ENCODE measurements at regions not wholly inside any gene's neighbourhood (a gene's known extent, or its start where the extent isn't known, plus 50 kb on each side); places are given as distances from the start of the nearest gene placed in this dataset.

DNA sequence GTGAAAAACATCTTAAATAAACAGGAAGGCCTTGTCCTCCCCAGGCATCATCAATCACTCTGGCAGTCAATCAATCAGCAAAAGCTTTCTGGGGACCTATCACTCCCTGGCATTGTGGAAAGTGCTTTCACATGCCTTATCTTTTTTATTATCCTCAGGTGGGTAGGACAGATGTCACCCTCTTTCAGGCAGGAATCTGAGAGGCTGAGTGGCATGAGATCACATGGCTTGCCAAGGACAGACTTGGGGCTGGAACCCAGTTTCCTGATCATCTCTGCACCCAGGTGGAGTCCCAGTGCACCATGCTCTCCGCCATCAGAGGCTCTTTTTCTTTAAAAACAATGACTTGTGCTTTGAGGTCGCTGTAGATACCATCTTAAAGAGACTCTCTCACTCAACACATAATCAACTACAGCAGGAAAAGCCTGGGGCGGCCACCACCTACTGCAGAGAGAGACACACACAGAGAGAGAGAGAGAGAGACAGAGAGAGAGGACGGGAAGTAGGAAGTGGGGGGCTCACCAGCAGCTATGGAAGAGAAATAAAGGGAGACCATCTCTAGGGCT lies 282.7 kb downstream of the PTTG2 start:
- Histone ChIP-seq H3K4me3 (IDR thresholded peaks at IDR 0.05; ENCODE audit: insufficient read depth, low read depth, low read length) (no peak overlapping the region), H2AFZ (ENCODE audit: low read depth) (no peak overlapping the region), H3K27me3 (ENCODE audit: insufficient read depth, low read depth) (no peaks in the 10 kb centered on the region), H3K4me1 (ENCODE audit: low read depth, poor library complexity, severe bottlenecking) (no peaks in the 10 kb centered on the region), H3K36me3 (ENCODE audit: insufficient read depth) (no peaks in the 10 kb centered on the region), H3K4me2 (no peak overlapping the region), H3K9ac (no peak overlapping the region), H4K20me1 (ENCODE audit: insufficient read depth) (no peaks in the 10 kb centered on the region), H3K27ac (no peak overlapping the region), H3K79me2 (ENCODE audit: insufficient read depth, low read depth) (no peaks in the 10 kb centered on the region)
- TF ChIP-seq, protein P1, sequence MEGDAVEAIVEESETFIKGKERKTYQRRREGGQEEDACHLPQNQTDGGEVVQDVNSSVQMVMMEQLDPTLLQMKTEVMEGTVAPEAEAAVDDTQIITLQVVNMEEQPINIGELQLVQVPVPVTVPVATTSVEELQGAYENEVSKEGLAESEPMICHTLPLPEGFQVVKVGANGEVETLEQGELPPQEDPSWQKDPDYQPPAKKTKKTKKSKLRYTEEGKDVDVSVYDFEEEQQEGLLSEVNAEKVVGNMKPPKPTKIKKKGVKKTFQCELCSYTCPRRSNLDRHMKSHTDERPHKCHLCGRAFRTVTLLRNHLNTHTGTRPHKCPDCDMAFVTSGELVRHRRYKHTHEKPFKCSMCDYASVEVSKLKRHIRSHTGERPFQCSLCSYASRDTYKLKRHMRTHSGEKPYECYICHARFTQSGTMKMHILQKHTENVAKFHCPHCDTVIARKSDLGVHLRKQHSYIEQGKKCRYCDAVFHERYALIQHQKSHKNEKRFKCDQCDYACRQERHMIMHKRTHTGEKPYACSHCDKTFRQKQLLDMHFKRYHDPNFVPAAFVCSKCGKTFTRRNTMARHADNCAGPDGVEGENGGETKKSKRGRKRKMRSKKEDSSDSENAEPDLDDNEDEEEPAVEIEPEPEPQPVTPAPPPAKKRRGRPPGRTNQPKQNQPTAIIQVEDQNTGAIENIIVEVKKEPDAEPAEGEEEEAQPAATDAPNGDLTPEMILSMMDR (conservative IDR thresholded peaks at IDR 0.05; ENCODE audit: low read depth, low read length): no peak

DNA sequence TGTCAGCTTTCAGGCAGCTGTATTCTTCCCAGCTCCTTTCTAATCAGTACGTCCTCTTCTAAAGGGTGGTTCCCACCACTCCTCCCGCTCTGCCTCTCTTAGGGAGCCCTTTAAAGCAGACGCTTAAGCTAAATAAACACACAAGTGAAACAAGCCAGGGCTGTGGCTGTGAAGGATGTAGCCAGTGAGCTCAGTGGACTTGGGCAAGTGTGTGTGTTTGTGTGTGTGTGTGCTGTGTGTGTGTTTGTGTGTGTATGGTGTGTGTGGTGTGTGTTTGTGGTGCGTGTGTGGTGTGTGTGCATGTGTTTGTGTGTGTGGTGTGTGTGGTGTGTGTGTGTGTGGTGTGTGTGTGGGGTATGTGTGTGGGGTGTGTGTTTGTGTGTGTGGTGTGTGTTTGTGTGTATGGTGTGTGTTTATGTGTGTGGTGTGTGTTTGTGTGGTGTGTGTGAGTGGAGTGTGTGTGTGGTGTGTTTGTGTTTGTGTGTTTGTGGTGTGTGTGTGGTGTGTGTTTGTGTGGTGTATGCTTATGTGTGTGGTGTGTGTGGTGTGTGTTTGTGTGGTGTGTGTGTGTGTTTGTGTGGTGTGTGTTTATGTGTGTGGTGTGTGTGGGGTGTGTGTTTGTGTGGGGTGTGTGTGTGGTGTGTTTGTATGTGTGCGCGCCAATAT lies 283.3 kb downstream of the PTTG2 start:
- no peaks in the 10 kb centered on the region for H3K79me2 ChIP-seq (ENCODE audit: insufficient read depth, low read depth)
- H2AFZ ChIP-seq (ENCODE audit: low read depth): no peak overlapping the region
- H3K36me3 ChIP-seq (ENCODE audit: insufficient read depth): no peaks in the 10 kb centered on the region
- TF ChIP-seq, protein P1 (conservative IDR thresholded peaks at IDR 0.05; ENCODE audit: low read depth, low read length): no peak
- no peaks in the 10 kb centered on the region for H3K4me1 ChIP-seq (ENCODE audit: low read depth, poor library complexity, severe bottlenecking)
- no peak overlapping the region for H3K4me2 ChIP-seq
- no peak overlapping the region for H3K9ac ChIP-seq
- no peaks in the 10 kb centered on the region for H3K27me3 ChIP-seq (ENCODE audit: insufficient read depth, low read depth)
- no peak overlapping the region for H3K4me3 ChIP-seq (IDR thresholded peaks at IDR 0.05; ENCODE audit: insufficient read depth, low read depth, low read length)
- no peaks in the 10 kb centered on the region for H4K20me1 ChIP-seq (ENCODE audit: insufficient read depth)
- H3K27ac ChIP-seq: no peak overlapping the region

DNA sequence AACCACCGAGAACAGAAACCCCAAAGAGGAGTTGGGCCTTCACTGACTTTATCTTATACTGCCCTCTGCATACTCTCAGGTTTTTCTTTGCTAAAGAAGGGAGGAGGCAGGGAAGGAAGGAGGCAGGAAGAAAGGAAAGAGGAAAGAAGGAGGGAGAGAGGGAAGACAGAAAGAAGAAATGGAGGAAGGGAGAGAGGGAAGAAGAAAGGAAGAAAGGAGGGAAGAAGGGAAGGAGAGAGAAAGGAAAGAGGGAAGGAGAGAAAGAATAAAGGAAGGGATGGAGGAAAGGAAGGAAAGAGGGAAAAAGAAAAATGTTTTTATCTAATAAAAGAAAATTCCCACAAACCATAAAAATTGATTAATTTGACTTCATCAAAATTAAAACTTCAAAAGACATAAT lies 294.6 kb downstream of the PTTG2 start:
- TF ChIP-seq, protein P1 (conservative IDR thresholded peaks at IDR 0.05; ENCODE audit: low read depth, low read length): no peak
- no peak overlapping the region for H3K4me2 ChIP-seq
- no peaks in the 10 kb centered on the region for H4K20me1 ChIP-seq (ENCODE audit: insufficient read depth)
- H3K27me3 ChIP-seq (ENCODE audit: insufficient read depth, low read depth): no peaks in the 10 kb centered on the region
- H3K27ac ChIP-seq: no peak overlapping the region
- H3K9ac ChIP-seq: no peak overlapping the region
- no peaks in the 10 kb centered on the region for H3K36me3 ChIP-seq (ENCODE audit: insufficient read depth)
- H3K79me2 ChIP-seq (ENCODE audit: insufficient read depth, low read depth): no peaks in the 10 kb centered on the region
- H3K4me1 ChIP-seq (ENCODE audit: low read depth, poor library complexity, severe bottlenecking): no peaks in the 10 kb centered on the region
- no peak overlapping the region for H2AFZ ChIP-seq (ENCODE audit: low read depth)
- no peak overlapping the region for H3K4me3 ChIP-seq (IDR thresholded peaks at IDR 0.05; ENCODE audit: insufficient read depth, low read depth, low read length)

DNA sequence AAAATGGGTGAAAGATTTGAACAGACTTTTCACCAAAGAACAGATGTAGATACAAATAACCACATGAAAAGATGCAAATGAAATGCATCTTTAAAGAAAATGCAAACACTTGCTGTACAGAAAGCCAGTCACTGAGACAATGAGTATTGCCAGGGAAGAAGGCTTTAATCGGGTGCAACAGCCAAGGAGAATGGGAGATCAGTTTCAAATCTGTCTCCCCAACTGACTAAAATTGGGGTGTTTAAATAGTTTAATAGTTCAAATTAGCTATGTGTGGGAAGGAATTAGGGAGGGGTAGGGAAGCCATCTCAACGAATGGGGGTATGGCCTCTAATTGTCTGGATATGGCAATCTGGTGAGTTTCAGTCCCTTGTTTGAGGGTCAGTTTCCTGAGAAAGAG lies 295.4 kb downstream of the PTTG2 start:
- H4K20me1 ChIP-seq (ENCODE audit: insufficient read depth): no peaks in the 10 kb centered on the region
- H3K27me3 ChIP-seq (ENCODE audit: insufficient read depth, low read depth): no peaks in the 10 kb centered on the region
- no peak overlapping the region for H3K9ac ChIP-seq
- H3K4me2 ChIP-seq: no peak overlapping the region
- no peak overlapping the region for H3K27ac ChIP-seq
- H3K4me3 ChIP-seq (IDR thresholded peaks at IDR 0.05; ENCODE audit: insufficient read depth, low read depth, low read length): no peak overlapping the region
- no peak overlapping the region for H2AFZ ChIP-seq (ENCODE audit: low read depth)
- TF ChIP-seq, protein P1 (conservative IDR thresholded peaks at IDR 0.05; ENCODE audit: low read depth, low read length): no peak
- H3K36me3 ChIP-seq (ENCODE audit: insufficient read depth): no peaks in the 10 kb centered on the region
- H3K79me2 ChIP-seq (ENCODE audit: insufficient read depth, low read depth): no peaks in the 10 kb centered on the region
- no peaks in the 10 kb centered on the region for H3K4me1 ChIP-seq (ENCODE audit: low read depth, poor library complexity, severe bottlenecking)

All from KMS-11 (cell line).